ENCODE measurements at regions not wholly inside any gene's neighbourhood (a gene's known extent, or its start where the extent isn't known, plus 50 kb on each side); places are given as distances from the start of the nearest gene placed in this dataset.

- Histone ChIP-seq H3K4me3 (no peak overlapping the region), H3K9me2 (ENCODE audit: insufficient read depth) (no peaks in the 10 kb centered on the region), H3F3A (ENCODE audit: insufficient read depth, low read depth) (no peaks in the 10 kb centered on the region), H3K36me3 (ENCODE audit: low read depth) (no peaks in the 10 kb centered on the region), H4K20me1 (ENCODE audit: insufficient read depth) (no peaks in the 10 kb centered on the region), H3K4me1 (replicated peaks; ENCODE audit: insufficient read depth) (no peaks in the 10 kb centered on the region), H3K27me3 (ENCODE audit: insufficient read depth, low read depth) (peaks cover 5% of the 10 kb centered on the region), H2AFZ (no peak overlapping the region), H3K79me2 (ENCODE audit: low read depth) (no peaks in the 10 kb centered on the region), H3K4me2 (no peak overlapping the region), H3K9me3 (ENCODE audit: insufficient read depth, low read depth) (no peaks in the 10 kb centered on the region), H3K27ac (no peak overlapping the region)
- BruUV-seq (replicated peaks), result no TSS peak
- CTCF ChIA-PET, result no interaction called here
- POLR2A ChIA-PET (ENCODE audit: unreplicated experiment), result no interaction called here
- TF ChIP-seq EZH2 (IDR thresholded peaks at IDR 0.05; ENCODE audit: low read depth) (no peak), CTCF (conservative IDR thresholded peaks at IDR 0.05) (no peak)
- intact Hi-C loops (cut with micrococcal nuclease; ENCODE audit: unreplicated experiment), result no loop called here
- no peak for DNase-seq
Observed at GRCh38 chr2:128809880-128810279, 491.2 kb upstream of the HS6ST1 start.

GRCh38 chr2:128812183-128812940, 493.7 kb upstream of the HS6ST1 start:
- Histone ChIP-seq H3K36me3 (ENCODE audit: low read depth) (no peaks in the 10 kb centered on the region), H2AFZ (no peak overlapping the region), H3K9me2 (ENCODE audit: insufficient read depth) (no peaks in the 10 kb centered on the region), H3K4me1 (replicated peaks; ENCODE audit: insufficient read depth) (no peaks in the 10 kb centered on the region), H4K20me1 (ENCODE audit: insufficient read depth) (no peaks in the 10 kb centered on the region), H3F3A (ENCODE audit: insufficient read depth, low read depth) (no peaks in the 10 kb centered on the region), H3K79me2 (ENCODE audit: low read depth) (no peaks in the 10 kb centered on the region), H3K27ac (no peak overlapping the region), H3K4me3 (no peak overlapping the region), H3K27me3 (ENCODE audit: insufficient read depth, low read depth) (peaks cover 19% of the 10 kb centered on the region), H3K4me2 (no peak overlapping the region), H3K9me3 (ENCODE audit: insufficient read depth, low read depth) (no peaks in the 10 kb centered on the region)
- CTCF ChIA-PET, result no interaction called here
- no peak for TF ChIP-seq EZH2 (IDR thresholded peaks at IDR 0.05; ENCODE audit: low read depth)
- TF ChIP-seq CTCF (conservative IDR thresholded peaks at IDR 0.05), result no peak
- intact Hi-C loops (cut with micrococcal nuclease; ENCODE audit: unreplicated experiment), result no loop called here
- POLR2A ChIA-PET (ENCODE audit: unreplicated experiment), result no interaction called here
- no TSS peak for BruUV-seq (replicated peaks)
- DNase-seq, result no peak

GRCh38 chr2:128813352-128814034, 494.8 kb upstream of the HS6ST1 start:
- CTCF ChIA-PET, result no interaction called here
- Histone ChIP-seq H3F3A (ENCODE audit: insufficient read depth, low read depth) (no peaks in the 10 kb centered on the region), H3K79me2 (ENCODE audit: low read depth) (no peaks in the 10 kb centered on the region)

More at GRCh38 chr2:128813352-128814034, 494.8 kb upstream of the HS6ST1 start:
- DNase-seq, result no peak
- Histone ChIP-seq H3K4me2 (no peak overlapping the region), H3K27ac (no peak overlapping the region), H3K9me3 (ENCODE audit: insufficient read depth, low read depth) (no peaks in the 10 kb centered on the region), H3K4me3 (no peak overlapping the region), H3K9me2 (ENCODE audit: insufficient read depth) (no peaks in the 10 kb centered on the region), H3K36me3 (ENCODE audit: low read depth) (no peaks in the 10 kb centered on the region), H2AFZ (no peak overlapping the region), H3K27me3 (ENCODE audit: insufficient read depth, low read depth) (peaks cover 30% of the 10 kb centered on the region), H4K20me1 (ENCODE audit: insufficient read depth) (no peaks in the 10 kb centered on the region), H3K4me1 (replicated peaks; ENCODE audit: insufficient read depth) (no peaks in the 10 kb centered on the region)
- TF ChIP-seq CTCF (conservative IDR thresholded peaks at IDR 0.05), result no peak
- BruUV-seq (replicated peaks), result no TSS peak
- POLR2A ChIA-PET (ENCODE audit: unreplicated experiment), result no interaction called here
- intact Hi-C loops (cut with micrococcal nuclease; ENCODE audit: unreplicated experiment), result no loop called here
